ENCODE measurements at regions not wholly inside any gene's neighbourhood (a gene's known extent, or its start where the extent isn't known, plus 50 kb on each side); places are given as distances from the start of the nearest gene placed in this dataset.

DNA sequence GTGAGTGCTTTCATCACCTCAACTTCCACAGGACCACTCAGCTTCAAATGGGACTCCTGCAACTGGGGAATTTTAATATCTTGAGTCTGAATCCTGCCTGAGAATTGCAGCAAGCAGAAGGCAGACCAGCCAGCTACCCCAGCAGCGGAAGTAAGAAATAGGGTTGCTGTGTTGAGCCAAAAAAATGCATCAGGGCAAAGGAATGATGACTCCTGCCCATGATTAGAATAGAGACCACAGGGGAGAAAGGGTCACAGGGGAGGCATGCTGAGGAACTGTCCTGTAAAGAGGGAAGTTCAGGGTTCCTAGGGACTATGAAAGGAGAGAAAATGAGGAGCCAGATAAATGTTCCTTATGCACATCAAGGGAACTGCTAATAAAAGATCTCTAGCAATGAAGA is 370.2 kb downstream of the KCTD12 start:
- TF ChIP-seq CTCF (IDR thresholded peaks at IDR 0.05) (no peak), POLR2A (IDR thresholded peaks at IDR 0.05) (no peak)

Measured in body of pancreas (tissue), 4 donors.